GM21423 (cell line): ENCODE measurements at regions not wholly inside any gene's neighbourhood (a gene's known extent, or its start where the extent isn't known, plus 50 kb on each side); places are given as distances from the start of the nearest gene placed in this dataset.

Source experiments
- ATAC-seq: cut with Tn5 transposase; IDR thresholded peaks from one replicate; pipeline ENCODE4 v1.9.1; 2021; ENCODE audit warnings: mild to moderate bottlenecking, moderate library complexity; ENCODE audit not compliant: unreplicated experiment

DNA sequence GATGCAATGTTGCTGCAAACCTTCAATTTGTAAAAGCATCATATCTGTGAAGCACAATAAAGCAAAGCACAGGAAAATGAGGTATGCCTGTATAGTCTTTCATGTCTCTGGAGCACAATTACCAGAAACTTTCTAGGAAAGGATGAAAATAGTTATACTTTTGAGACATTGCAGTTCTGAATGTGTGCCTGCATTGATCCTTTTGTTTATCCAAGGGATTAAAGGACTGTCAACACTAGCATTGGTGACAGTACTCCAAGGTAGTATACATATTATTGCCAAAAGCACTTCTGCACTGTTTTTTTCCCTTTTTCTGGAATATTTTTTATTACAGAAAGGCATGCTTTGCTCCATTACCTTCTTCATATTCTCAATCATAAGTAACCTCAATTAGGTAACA, 476.0 kb downstream of the GABRG1 start:
- no peak for ATAC-seq

DNA sequence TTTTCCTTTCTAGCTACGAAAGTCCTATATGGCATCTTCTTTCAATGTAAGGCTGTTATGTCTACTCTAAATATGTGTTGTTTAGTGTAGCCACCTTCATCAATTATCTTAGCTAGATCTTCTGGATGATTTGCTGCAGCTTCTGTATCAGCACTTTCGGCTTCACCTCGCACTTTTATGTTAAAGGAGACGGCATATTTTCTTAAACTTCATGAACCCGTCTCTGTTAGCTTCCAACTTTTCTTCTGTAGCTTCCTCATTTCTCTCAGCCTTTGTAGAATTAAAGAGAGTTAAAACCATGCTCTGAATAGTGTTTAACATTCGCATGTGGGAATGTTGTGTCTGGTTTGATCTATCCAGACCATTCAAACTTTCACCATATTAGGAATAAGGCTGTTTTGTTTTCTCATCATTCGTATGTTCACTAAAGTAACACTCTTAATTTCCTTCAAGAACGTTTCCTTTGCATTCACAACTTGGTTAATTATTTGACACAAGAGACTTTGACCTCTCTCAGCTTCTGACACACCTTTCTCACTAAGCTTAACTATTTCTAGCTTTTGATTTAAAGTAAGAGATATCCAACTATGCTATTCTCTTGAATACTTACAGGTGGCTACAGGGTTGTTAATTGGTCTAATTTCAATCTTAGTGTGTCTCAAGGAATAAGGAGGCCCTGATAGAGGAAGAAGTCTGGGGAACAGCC, 476.8 kb downstream of the GABRG1 start:
- ATAC-seq, result no peak

DNA sequence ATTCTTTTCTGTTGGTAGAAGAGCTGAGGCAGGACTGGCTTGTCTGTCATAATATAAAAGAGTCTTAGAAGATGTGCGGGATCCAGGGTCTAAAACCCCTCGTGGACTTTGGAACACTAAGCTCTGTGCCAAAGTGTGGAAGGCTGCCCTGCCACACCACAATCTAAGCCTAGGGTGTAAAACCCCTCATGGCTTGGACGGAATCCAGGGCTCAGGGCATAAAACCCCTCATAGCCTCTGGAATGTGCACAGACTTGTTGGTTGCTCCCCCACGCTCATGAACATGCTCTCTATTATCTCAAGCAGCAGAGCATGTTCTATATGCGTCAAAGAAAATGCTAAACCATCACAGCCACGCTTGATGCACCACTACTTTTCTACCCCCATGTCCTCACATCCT, 483.6 kb downstream of the GABRG1 start:
- ATAC-seq, result no peak

DNA sequence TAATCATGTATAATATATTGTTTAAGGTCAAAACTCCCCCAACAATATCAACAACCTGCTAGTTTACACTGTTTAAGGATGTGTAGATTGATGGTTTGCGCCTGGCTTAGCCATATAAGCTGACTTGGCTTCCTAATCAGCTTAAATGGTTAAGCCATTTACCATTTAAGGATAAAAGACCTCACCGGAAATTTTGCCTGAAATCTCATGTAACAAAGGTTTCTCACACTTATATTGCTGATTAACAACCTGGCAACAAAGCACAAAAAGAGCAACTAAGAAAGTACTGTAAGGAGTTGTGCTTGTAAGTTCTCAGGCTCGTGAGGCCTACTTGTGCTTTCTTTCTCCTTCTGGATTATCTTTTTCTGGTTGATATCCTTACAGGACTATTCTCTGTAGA, 485.2 kb downstream of the GABRG1 start:
- ATAC-seq, result no peak

DNA sequence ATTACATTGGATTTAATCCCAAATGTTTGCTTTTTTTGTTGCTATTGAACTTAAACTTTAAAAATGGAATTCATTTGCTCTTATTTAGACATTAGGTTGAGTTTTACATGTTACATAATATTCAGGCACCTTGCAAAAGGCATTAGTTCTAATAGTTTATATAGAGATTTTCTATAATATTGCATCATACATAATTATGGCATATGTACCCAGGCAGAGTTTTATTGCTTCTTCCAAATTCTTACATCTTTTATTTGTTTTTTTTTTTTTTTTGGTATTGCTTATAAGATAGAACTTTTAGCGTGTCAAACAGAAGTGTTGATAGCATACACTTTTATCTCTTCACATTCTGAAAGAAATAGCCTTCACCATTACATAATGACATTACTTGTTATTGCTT, 487.7 kb downstream of the GABRG1 start:
- ATAC-seq, result no peak

DNA sequence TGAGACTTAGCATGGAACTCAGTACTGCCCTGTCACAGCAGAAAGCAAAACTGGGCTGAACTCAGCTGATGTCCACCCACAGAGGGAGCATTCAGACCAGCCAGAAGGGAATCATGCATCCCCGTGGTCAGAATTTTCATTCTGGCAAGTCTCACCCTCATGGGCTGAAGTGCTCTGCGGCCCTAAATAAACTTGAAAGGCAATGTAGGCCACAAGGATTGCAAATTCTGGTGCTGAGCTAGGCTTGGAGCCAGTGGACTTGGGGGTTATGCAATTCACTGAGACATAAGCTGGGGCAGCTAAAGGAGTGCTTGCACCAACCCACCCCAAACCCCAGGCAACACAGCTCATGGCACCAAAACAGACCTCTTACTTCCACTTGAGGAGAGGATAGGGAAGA, 494.1 kb downstream of the GABRG1 start:
- no peak for ATAC-seq

DNA sequence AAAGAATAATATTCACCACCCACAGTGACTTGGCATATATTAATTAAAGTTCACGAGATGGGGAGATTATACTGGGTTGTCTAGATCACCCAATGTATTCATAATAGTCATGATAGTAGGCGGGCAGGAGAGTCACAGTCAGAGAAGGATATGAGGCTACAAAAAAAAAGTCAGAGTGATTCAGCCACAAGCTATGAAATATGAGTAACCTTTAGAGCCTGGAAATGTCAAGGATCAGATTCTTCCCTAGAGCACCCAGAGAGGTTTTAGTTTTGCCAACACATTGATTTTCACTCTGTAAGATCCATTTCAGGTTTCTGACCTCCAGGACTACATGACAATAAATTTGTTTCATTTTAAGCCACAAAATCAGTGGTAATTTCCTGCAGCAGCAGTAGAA, 501.9 kb downstream of the GABRG1 start:
- ATAC-seq, result no peak

DNA sequence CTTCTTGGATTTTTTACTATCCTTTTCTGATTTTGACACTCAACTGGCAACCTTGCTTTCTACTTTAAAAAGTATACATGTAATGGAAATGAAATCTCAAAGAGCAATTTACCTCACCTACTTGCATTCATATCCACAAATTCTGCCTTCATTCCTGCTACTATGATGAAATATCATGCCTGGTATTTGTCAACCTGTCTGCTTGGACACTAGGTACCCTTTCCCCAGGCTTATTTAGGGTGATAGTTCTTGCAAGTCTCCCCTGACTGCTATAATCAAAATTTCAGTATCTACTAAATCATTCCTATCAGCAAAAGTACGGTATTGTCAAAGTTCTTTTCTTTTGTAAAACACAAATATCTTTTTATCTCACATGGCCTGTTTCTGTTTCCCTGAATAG, 503.0 kb downstream of the GABRG1 start:
- ATAC-seq, result no peak

DNA sequence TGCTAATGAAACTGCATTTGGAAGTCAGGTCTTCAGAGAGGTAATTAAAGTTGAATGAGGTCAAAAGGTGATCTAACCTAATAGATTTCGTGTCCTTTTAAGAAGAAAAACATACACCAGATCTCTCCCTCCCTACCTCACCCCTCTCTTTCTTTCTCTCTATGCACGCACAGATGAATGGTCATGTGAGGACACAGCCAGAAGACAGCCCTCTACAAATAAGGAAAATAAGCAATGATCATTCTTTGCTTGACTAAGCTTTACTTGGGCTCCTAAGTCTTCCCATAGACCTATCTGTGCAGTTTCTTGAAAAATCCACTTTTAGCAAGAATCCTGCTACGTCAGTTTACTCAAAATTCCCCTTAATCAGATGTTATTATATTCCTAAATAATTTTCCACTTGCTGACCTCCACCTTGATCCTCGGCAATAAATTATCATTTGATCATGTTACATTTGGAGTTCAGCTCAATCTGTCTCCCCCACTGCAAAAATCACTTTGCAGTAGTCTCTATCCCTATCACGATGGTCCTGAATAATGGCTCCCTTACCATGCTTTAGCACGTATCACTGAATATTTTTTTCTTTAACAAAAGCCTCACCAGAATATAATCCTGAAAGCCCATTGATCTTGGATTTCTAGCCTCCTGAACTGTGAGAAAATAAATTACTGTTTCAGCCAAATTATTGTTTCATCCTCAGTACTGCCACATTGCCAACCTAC, 527.3 kb downstream of the GABRG1 start:
- ATAC-seq, result no peak

DNA sequence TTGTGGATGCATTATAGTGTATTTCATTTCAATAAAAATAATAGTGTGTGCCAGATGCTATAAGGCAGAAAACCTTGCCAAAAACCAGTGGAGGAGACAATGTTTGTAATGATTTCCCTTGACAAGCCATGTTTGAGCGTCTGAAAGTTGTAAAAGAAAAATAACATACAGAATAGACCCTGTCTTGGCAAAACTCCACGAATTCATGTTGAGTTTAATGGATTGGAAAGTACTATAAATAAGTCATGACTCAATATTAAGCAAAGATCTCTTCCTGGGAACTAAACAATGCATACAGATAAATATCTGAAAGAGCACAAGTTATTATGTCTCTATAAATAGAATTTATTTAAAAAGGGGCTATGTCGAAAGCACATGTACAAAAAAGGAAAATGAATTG, 543.5 kb downstream of the GABRG1 start:
- ATAC-seq, result no peak

DNA sequence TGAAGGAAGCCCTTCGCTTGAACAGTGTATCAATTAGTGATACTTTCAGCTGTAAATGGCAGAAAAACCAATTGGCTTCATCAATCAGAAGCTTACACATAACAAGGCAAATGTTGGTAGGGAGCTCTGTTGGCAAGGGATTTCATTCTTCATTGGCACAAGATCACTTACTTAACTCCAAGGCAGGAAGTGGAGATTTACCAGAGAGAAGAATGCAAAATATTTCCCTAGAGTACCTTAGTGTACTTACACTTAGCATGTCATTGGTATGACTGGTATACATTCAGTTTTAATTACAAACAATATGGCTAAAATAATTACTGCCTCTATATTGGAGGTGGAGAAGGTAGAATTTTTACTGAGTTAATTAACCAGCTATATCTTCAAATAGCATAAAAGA, 545.0 kb downstream of the GABRG1 start:
- ATAC-seq, result no peak

DNA sequence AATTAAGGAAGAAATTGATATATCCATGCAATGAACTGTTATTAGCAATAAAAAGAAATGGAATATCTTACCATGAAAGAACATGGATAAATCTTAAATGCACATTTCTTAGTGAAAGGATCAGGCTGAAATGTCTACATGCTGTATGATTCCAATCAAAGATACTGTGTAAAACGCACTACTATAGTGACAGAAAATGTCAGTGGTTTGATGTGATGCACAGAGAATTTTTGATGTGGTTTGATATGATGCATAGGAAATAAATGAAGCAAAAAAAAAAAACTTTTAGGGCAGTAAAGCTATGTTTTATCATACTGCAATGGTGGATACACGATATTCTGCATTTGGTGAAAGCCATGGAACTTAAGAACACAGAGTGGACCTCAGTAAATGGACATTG, 547.6 kb downstream of the GABRG1 start:
- no peak for ATAC-seq

DNA sequence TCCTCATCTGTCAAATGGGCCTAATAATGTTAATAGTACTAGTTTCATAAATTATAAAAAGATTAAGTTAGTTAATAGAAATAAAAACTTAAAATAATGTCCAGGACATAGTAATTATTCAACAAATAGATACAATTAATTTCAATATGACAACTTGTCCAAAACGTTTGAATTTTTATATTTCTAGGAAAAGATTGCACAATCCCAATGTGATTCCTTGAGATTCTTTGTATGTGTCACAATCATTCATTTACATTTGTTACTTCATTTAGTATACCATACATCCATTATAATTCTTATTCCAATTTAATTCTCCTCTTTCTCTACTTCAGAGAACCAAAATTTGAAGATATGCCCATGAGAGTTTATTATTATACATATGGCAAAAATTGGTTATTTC, 554.2 kb downstream of the GABRG1 start:
- no peak for ATAC-seq

DNA sequence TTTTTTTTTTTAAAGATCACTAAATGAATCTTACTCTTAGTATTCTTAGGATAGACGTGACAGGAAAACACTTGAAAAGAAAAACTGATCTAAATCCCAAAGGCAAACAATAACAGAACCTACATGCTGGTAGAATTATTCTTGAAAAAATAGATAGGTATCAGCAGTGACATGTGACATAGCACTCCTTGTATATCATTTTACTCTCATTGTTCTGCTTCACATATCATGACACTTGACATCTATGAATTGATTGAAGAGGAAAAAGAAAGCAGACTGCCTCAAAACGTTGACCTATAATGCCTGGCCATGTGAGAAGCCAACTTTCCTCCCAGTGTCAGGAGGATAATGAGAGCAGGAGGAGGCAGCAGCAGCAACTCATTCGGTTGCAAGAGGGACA, 555.2 kb downstream of the GABRG1 start:
- ATAC-seq, result no peak

DNA sequence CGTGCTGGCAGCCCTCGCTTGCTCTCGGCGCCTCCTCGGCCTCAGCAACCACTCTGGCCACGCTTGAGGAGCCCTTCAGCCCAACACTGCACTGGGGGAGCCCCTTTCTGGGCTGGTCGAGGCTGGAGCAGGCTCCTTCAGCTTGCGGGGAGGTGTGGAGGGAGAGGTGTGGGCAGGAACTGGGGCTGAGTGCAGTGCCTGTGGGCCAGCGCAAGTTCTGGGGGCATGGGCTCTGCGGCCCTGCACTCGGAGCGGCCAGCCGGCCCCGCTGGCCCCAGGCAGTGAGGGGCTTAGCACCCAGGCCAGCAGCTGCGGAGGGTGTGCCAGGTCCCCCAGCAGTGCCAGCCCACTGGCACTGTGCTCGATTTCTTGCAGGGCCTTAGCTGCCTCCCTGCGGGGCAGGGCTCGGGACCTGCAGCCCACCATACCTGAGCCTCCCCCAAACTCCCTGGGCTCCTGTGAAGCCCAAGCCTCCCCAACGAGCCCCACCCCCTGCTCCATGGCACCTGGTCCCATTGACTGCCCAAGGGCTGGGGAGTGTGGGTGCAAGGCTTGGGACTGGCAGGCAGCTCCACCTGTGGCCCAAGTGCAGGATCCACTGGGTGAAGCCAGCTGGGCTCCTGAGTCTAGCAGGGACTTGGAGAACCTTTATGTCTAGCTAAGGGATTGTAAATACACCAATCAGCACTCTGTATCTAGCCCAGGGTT, 556.8 kb downstream of the GABRG1 start:
- no peak for ATAC-seq

DNA sequence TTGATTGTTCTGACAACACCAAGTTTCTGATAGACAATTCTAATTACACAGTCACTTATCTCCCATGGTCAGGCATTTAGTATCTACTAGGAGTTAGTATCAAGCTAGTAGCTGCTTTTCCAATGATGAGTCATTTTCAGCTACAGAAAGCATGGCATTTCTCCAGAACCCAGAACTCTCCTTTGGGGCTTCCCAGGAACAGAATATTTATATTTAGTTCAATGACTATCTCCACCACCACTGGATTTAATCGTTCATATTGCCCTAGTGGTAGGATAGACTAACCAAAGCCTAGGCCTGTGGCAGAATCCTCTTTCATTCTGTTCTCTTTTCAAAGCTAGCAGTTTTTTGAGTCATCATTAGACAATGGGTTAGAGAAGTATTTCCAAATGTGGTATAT, 569.4 kb downstream of the GABRG1 start:
- ATAC-seq, result no peak

DNA sequence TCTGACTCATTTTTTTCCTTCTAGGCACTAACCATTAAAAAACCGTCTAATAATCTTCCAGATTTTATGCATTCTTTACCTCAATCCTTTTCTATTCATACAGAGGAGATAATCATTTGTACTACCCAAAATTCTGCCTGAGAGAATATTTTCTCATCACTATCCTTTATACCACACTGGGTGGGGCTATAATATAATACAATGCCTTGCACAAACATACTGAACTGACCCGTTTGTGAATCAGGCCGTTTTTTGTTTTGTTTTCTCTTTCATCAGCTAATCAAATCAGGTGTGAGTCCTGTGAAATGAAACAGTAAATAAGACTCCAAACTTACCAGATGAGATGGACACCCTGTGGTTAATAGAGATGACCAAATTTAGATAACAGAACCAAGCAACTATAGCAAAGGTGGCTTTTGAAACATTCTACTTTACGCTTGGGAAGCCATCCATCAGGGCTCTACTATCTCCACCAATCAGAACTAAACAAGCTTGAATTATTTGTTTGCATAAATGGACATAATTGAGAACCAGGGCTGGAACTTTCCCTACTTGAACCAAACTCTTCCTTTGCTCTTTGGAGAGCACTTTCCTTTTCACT, 573.0 kb downstream of the GABRG1 start:
- no peak for ATAC-seq

DNA sequence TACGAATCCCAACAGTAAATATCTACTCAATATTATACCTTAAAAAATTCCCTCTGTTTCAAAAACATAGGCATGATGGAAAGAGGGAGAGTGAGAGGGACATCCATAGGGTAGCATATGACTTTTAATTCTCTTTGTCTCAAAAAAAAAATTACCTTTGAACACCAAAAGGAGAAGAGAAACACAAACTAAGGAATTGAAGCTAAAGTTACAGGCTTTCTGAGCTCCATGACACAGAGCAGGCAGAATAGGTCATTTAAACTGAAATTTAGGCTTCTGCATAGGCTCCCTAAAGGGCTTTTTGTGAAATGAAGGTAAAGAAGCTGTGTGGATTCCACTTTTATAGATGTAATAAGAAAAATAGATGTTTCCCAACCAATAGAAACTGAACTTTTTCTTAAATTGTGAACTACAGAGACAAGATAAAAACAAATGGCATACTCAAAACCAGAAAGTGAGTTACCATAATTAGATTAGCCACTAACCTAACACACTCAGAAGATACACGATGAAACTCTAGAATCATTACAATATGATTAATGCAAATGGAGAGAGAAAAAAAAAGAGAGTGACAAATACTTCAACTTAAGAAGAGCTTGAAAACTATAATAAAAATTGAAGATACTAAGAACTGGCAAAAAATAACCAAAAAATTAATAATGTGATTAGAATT, 584.6 kb downstream of the GABRG1 start:
- ATAC-seq, result no peak

DNA sequence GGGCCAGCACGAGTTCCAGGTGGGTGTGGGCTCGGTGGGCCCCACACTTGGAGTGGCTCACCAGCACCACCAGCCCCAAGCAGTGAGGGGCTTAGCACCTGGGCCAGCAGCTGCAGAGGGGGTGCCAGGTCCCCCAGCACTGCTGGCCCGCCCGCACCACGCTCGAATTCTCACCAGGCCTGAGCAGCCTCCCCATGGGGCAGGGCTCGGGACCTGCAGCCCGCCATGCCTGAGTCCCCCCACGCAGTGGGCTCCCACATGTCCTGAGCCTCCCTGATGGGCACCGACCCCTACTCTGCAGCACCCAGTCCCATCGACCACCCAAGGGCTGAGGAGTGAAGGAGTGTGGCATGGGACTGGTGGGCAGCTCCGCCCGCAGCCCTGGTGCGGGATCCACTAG, 593.4 kb downstream of the GABRG1 start:
- ATAC-seq, result no peak

DNA sequence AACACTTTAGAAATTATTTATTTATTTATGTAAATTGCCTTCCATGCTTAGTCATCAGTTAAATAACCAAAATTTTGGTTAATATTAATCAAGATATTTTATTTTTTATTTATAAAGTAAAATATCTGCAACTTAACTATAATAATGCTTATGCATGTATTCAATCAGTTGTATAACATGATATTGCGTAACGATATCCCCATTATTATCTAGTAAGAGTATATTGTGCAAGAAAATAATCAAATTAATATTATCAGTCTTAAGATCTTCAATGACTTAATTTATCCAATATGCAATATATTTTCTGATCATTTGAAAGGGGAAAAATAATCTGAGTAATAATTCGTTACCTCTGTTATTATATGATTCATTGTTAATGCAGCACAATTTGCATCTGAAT, 596.7 kb downstream of the GABRG1 start:
- ATAC-seq, result no peak

DNA sequence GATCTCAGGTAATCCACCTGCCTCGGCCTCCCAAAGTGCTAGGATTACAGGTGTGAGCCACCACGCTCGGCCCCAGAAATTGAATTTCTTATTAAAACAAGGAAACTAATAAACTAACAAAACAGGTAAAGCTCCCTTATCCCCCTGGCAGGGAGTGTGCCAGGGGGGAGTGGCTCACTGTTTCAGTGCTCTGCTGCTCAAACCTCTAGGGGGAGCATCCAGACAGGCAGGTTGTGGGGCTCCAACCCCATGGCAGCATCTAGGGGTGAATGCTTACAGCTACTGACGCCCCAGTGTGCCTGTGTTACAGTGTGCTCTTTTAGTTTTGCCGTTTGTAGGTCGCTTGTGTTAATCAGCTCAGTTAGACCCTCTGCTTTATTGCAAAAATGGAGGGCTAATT, 605.0 kb downstream of the GABRG1 start:
- ATAC-seq, result no peak
